GM23338 (cell line): ENCODE measurements at regions not wholly inside any gene's neighbourhood (a gene's known extent, or its start where the extent isn't known, plus 50 kb on each side); places are given as distances from the start of the nearest gene placed in this dataset.

ENCODE experiments used
- CTCF ChIP-seq, 2 experiments: fragments of 200-600 bp in 1 of 2; sonication (generic) in 1 of 2; conservative IDR thresholded peaks; 2 replicates each; pipeline versions ENCODE4 v1.5.1 to v1.6.1; 2016 to 2017; ENCODE audit warnings: antibody characterized with exemption in 2 of 2, low read depth in 2 of 2, mild to moderate bottlenecking in 2 of 2, moderate library complexity in 1 of 2
- EZH2phosphoT487 ChIP-seq: fragments of 200-600 bp; sonication (generic); IDR thresholded peaks from one replicate; pipeline ENCODE4 v1.8.1; 2018; ENCODE audit warnings: antibody characterized with exemption; ENCODE audit not compliant: unreplicated experiment
- REST ChIP-seq: IDR thresholded peaks from one replicate; pipeline ENCODE4 v1.6.1; 2018; ENCODE audit warnings: antibody characterized with exemption; ENCODE audit not compliant: unreplicated experiment
- ZNF331 ChIP-seq: fragments of 250-450 bp; sonication (Bioruptor Pico); IDR thresholded peaks from 2 replicates; pipeline ENCODE4 v1.5.0; 2020; ENCODE audit warnings: low read depth, mild to moderate bottlenecking, moderate library complexity

- TF ChIP-seq CTCF (conservative IDR thresholded peaks at IDR 0.05; ENCODE audit: low read depth in 2 of 2) (no peak), ZNF331 (no peak), EZH2phosphoT487 (no peak), REST (no peak)
These were observed 634.2 kb downstream of the BNC2 start for GRCh38 chr9:16236311-16236710.
